ENCODE measurements at regions not wholly inside any gene's neighbourhood (a gene's known extent, or its start where the extent isn't known, plus 50 kb on each side); places are given as distances from the start of the nearest gene placed in this dataset.

- H3K27ac Mint-ChIP-seq: no peak overlapping the region
- Histone ChIP-seq H3K27ac (ENCODE audit: low read depth, low read length) (no peak overlapping the region), H3K9ac (ENCODE audit: extremely low read depth, low read length, poor library complexity, severe bottlenecking) (no peak overlapping the region), H3K4me1 (ENCODE audit: control insufficient read depth, insufficient read depth, low read length) (no peaks in the 10 kb centered on the region), H3K27me3 (ENCODE audit: control insufficient read depth, insufficient read depth, low read length, poor library complexity, severe bottlenecking) (no peaks in the 10 kb centered on the region), H3K4me3 (ENCODE audit: low read length) (no peak overlapping the region), H3K36me3 (ENCODE audit: control insufficient read depth, insufficient read depth, low read length) (no peaks in the 10 kb centered on the region), H3K9me3 (ENCODE audit: control insufficient read depth, low read length) (no peaks in the 10 kb centered on the region)
- no peaks in the 10 kb centered on the region for H3K9me3 Mint-ChIP-seq
- H3K4me1 Mint-ChIP-seq: no peaks in the 10 kb centered on the region
- no peaks in the 10 kb centered on the region for H3K27me3 Mint-ChIP-seq (ENCODE audit: insufficient read depth)
- H3K36me3 Mint-ChIP-seq (ENCODE audit: low read depth): no peaks in the 10 kb centered on the region
- TF ChIP-seq CTCF (conservative IDR thresholded peaks at IDR 0.05): no peak
- 92 to 100% methylated on average over 2 to 4 of the region's 4 CpGs for WGBS, 2 experiments (ENCODE audit: insufficient coverage in 1 of 2, insufficient read length in 1 of 2)
- no peak overlapping the region for H3K4me3 Mint-ChIP-seq
- DNase-seq: no peak
These were observed 1064.6 kb upstream of the CHAC2 start for GRCh38 chr2:52703004-52703403.

- H3K27ac Mint-ChIP-seq: no peak overlapping the region
- TF ChIP-seq CTCF (conservative IDR thresholded peaks at IDR 0.05): no peak
- no peak overlapping the region for H3K4me3 Mint-ChIP-seq
- no peak overlapping the region for H3K9ac ChIP-seq (ENCODE audit: extremely low read depth, low read length, poor library complexity, severe bottlenecking)
- H3K9me3 ChIP-seq (ENCODE audit: control insufficient read depth, low read length): no peaks in the 10 kb centered on the region
- 83% methylated on average over 3 of the region's 3 CpGs; no CpG with 5 or more reads in 1 of the 2 experiments for WGBS, 2 experiments (ENCODE audit: insufficient coverage in 1 of 2, insufficient read length in 1 of 2)
- H3K36me3 Mint-ChIP-seq (ENCODE audit: low read depth): no peaks in the 10 kb centered on the region
- no peaks in the 10 kb centered on the region for H3K4me1 Mint-ChIP-seq
- H3K4me3 ChIP-seq (ENCODE audit: low read length): no peak overlapping the region
- no peaks in the 10 kb centered on the region for H3K36me3 ChIP-seq (ENCODE audit: control insufficient read depth, insufficient read depth, low read length)
- no peaks in the 10 kb centered on the region for H3K9me3 Mint-ChIP-seq
- H3K27me3 ChIP-seq (ENCODE audit: control insufficient read depth, insufficient read depth, low read length, poor library complexity, severe bottlenecking): no peaks in the 10 kb centered on the region
- DNase-seq: no peak
- H3K27me3 Mint-ChIP-seq (ENCODE audit: insufficient read depth): no peaks in the 10 kb centered on the region
- no peak overlapping the region for H3K27ac ChIP-seq (ENCODE audit: low read depth, low read length)
- H3K4me1 ChIP-seq (ENCODE audit: control insufficient read depth, insufficient read depth, low read length): no peaks in the 10 kb centered on the region
These were observed 1069.2 kb upstream of the CHAC2 start for GRCh38 chr2:52698408-52698807.

- Histone ChIP-seq H3K4me1 (ENCODE audit: control insufficient read depth, insufficient read depth, low read length) (no peaks in the 10 kb centered on the region), H3K9ac (ENCODE audit: extremely low read depth, low read length, poor library complexity, severe bottlenecking) (no peak overlapping the region), H3K4me3 (ENCODE audit: low read length) (no peak overlapping the region), H3K27ac (ENCODE audit: low read depth, low read length) (no peak overlapping the region), H3K27me3 (ENCODE audit: control insufficient read depth, insufficient read depth, low read length, poor library complexity, severe bottlenecking) (no peaks in the 10 kb centered on the region), H3K36me3 (ENCODE audit: control insufficient read depth, insufficient read depth, low read length) (no peaks in the 10 kb centered on the region), H3K9me3 (ENCODE audit: control insufficient read depth, low read length) (no peaks in the 10 kb centered on the region)
- H3K27me3 Mint-ChIP-seq (ENCODE audit: insufficient read depth): no peaks in the 10 kb centered on the region
- WGBS, 2 experiments (ENCODE audit: insufficient coverage in 1 of 2, insufficient read length in 1 of 2): 97 to 100% methylated on average over 1 to 4 of the region's 4 CpGs
- no peaks in the 10 kb centered on the region for H3K4me1 Mint-ChIP-seq
- H3K9me3 Mint-ChIP-seq: no peaks in the 10 kb centered on the region
- no peak overlapping the region for H3K4me3 Mint-ChIP-seq
- no peak overlapping the region for H3K27ac Mint-ChIP-seq
- DNase-seq: no peak
- no peaks in the 10 kb centered on the region for H3K36me3 Mint-ChIP-seq (ENCODE audit: low read depth)
- TF ChIP-seq CTCF (conservative IDR thresholded peaks at IDR 0.05): no peak
These were observed 1069.9 kb upstream of the CHAC2 start for GRCh38 chr2:52697690-52698089.
